Stimulated activated CD8-positive, alpha-beta memory T cell treated with anti-CD3 and anti-CD28 coated beads, Interleukin-4, amount 100 ng/mL, for 48 hours (primary cell): ENCODE measurements at regions not wholly inside any gene's neighbourhood (a gene's known extent, or its start where the extent isn't known, plus 50 kb on each side); places are given as distances from the start of the nearest gene placed in this dataset.

Source experiments
- DNase-seq: peaks from one replicate; pipeline ENCODE4 v3.0.0-alpha.2; 2020

- DNase-seq, result no peak
Observed at GRCh38 chr10:44020322-44021111, 364.4 kb downstream of the CXCL12 start.

GRCh38 chr10:44017483-44018145, 367.3 kb downstream of the CXCL12 start:
- no peak for DNase-seq

- DNase-seq, result no peak
Observed at GRCh38 chr10:44016589-44017482, 368.1 kb downstream of the CXCL12 start.

DNA sequence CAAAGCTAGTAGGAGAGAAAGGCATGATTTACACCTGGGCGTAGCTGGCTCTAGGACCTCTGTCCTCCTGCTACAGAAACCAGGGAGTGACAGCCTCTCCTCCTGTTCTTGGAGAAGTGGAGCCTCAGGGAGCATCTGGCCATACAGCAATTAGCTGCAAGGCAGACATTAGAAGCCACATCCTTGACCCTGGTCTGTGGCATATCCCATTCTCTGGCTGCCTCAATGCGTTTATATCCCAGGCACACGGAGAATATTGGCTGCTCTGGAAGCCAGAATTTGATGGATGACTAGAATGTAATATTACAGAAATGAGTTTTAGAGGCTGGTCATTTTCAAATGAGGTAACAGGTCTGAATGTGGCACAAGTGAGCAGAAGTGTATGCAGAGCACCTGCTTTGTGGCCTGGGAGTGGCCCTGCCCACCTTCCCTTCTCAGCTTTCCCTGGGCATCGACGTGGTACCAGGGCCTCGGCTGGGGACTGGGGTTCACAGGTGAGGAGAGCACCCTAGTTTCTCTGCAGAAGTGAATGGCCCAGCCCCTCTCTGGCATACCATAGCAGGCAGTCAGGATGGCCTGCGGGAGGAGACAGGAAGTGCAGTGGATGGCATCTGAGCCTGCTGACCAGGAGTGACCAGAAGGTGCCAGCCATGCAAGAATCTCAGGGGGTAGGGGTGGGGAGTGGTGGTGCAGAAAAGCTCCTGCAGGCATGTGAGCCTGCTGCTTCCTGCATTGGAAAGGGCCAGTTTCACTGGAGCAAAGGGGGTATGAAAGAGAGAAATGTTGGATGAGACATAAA, 367.2 kb upstream of the ZNF32 start:
- no peak for DNase-seq

- no peak for DNase-seq
Observed at GRCh38 chr10:44014644-44015250, 366.1 kb upstream of the ZNF32 start.

- DNase-seq, result no peak
Observed at GRCh38 chr10:44013981-44014380, 365.3 kb upstream of the ZNF32 start.

DNA sequence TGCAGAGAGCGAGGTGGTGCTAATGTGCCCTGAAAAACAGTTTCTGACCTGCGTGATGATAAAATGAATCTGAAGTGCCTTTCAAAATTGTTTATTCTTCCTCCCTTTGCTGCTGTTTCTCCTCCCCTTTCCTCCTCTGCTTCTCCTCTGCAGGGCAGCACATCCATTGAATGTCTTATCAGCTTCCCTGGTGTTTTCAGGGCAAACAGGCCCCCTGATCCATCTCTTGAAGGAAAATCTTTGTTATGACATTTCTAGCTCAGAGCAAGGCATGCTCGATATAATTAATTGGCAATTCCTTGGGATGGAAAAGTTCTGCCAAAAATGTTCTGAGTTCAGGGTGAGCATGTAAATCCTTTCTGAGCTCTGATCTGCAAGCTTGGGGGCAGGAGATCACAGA, 364.2 kb upstream of the ZNF32 start:
- DNase-seq, result no peak

DNA sequence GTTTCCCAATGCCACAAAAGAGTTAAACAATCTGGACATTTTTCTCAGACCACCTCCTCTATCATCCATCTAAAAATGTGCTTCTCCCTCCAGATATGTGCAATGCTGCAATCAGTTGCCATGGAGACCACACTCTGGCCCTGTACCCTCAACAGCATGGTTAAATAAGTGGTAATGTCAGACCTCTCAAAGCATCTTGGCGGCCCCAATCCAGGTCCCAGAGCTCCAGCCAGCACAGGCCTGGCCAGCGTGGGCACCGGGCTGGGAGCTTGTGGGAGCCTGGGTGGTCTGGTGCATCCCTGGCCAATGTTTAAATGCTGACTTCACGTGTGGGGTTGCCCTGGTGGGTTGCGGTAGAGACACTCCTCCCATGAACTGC, 362.9 kb upstream of the ZNF32 start:
- no peak for DNase-seq

- peak; percentile 32 for DNase-seq
Observed at GRCh38 chr10:44010873-44011602, 362.4 kb upstream of the ZNF32 start.

DNA sequence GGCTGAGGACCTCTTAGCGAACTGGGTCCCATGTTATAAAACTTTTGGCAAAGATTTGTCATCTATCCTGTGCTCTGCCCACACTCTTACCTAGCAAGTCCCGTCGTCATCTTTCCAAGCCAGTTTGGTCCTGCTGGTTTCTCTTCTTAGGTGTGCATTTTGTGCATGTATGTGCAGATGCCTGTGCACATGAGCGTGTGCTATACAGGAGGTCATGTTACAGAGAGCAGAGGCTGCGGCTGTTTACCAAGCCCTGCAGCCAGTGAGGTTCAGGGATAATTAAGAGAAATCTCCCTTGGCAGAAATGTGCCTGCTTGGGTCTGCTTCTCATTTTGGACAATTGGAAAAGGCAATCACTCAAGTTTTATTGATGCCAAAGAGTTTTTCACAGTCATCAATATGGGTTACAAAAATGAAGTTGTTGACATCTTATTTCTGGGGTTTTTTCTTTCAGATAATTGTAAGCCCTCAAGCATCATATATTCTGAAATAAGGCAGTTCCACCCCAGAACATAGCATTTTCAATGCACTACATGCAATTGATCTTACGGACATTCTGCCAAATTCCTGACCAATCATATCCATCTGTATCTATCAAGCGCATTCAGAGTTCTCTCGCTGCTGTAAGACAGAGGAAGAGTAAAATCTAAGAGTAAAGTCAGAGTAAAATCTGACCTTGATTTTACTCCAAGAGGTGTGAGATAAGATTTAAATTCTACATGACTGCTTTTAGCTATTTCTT, 361.4 kb upstream of the ZNF32 start:
- DNase-seq, result no peak

DNA sequence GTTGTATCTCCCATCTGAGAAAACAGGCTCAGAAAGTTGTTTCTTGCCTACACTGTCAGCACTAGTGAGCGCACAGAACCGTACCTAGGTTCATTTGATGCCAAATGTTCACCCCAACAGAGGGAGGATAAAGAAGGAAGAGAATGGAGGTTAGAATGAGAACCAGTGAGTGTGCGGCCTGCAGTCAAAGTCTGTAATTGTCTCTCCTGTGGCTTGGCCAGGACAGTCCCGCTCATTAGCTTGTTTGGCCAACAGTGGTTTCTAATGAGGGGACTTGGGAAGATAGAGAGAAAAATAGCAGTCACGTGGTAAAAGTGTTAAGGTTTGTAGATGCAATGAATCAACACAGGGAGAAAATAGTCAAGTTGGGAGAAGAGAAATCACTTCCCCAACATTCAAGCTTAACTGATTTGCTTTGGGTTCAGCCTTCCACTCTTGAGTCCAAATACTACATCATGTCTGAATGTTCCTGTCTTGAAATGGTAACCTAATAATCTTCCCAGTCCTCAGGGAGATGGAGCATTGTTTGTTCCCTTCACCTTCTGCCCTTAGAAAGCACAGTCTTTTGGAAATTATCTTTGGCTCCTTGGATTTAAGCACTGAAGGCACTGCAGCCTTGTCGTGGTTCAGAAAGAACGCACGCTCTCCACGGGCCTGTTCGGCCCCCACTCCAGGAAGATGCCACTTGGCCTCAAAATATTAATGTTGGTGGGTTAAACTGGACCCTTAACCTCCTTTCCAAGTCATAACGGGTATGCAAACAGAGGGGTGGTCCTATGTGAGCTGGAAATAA, 360.4 kb upstream of the ZNF32 start:
- DNase-seq, result no peak

GRCh38 chr10:44008270-44008916, 359.7 kb upstream of the ZNF32 start:
- DNase-seq, result no peak

DNA sequence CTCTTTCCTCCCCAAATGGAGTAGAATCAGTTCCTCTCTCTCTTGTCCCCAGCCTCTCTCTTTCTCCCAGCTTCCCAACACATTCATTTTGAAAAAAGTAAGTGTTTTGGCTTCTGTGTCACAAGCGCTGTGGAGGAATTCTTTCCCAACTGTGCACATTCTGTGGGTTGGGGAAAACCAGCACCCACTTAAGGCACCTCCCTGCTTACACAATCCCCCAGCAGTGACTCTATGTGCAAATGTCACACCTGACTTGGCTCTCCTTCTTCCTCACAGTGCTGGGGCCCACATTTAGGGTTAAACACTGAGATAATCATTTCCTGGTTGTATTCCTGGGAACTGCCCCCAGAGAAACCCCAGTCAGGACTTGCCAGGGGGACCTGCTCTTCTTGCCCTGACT, 358.1 kb upstream of the ZNF32 start:
- no peak for DNase-seq

GRCh38 chr10:44005788-44006099, 357.1 kb upstream of the ZNF32 start:
- DNase-seq, result no peak

DNA sequence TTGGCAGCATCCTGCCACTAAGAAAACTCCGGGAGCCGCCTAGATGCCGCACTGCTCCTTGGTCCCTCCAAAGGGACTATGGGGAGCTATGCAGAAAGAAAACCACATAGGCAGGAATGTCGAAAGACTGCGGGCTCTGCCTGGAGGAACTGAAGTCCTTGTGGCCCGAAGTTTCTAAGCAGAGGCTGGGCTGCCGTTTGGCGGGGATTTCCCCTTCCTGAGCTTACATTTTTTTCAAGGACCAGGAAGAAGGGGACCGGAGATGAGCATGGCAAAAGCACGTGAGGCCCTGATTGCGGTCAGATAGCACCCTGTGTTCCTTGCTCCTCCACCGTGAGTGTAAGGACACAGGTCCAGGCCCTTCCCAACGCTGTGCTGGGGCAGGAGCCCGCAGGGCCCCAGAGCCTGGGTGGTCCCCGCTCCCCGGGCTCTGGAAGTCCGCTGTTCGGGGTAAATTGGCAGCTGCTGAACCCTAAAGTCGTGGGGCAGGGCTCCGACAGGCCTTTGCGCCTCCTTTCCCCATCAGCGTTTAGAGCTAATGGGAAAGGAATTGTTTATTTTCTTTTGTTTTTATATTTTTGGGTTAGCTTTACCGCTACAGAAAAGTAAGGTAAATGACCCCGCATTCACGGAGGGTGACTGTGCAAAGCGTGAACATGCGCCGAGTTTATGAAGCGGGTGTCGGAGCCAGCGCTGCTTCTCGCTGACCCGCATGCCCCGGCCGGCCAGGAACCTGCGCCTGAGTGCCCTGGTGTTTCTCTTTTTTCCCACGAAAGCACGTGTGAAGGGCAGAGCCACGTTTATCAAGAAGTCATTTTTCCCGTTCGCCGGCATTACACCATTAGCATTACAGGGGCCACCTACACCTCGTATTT, 356.5 kb upstream of the ZNF32 start:
- no peak for DNase-seq

- DNase-seq, result no peak
Observed at GRCh38 chr10:43998021-43998809, 349.5 kb upstream of the ZNF32 start.

DNA sequence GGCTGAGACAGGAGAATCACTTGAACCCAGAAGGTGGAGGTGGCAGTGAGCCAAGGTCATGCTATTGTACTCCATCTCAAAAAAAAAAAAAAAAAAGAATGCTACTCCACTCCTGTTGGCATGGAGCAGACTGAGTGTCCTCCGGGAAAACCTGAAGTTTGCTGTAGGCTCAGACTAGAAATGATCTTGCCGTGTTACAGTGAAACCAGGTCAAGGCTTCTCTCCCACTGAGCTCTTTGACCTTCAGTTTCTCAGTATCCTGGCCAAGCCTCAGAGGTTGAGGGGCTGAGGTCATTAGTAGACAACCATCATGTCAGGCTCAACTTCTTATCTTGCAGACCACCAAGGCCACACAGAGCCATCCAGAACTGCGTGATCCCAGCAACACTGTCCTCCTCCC, 348.6 kb upstream of the ZNF32 start:
- no peak for DNase-seq

DNA sequence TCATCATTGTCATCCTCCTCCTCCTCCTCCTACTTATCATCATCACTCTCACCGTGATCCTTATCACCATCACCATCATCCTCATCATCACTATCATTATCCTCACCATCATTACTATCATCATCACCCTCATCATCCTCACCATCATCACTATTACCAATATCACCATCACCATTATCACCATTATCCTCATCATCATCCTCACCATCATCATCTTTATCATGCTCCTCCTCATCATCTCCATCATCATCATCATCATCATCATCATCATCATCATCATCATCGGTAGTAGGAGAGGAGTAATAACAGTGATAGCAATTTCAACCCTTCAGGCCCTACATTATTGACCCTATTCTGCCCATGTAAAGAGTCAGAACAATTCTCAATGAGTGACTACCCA, 345.9 kb upstream of the ZNF32 start:
- no peak for DNase-seq
